OCI-LY7 (cell line): ENCODE measurements at regions not wholly inside any gene's neighbourhood (a gene's known extent, or its start where the extent isn't known, plus 50 kb on each side); places are given as distances from the start of the nearest gene placed in this dataset.

Experiments
- BruUV-seq: library from RNA; stranded (reverse); fragments of 400-500 nt; replicated peaks from 2 replicates; lab custom pipeline; 2021; lab: Mats Ljungman, UMichigan
- CTCF ChIA-PET: fragments of 300-600 bp; sonication (Branson Sonifier 250); formaldehyde crosslinking; loops from one replicate; lab custom pipeline; 2022; ENCODE audit warnings: antibody characterized with exemption; ENCODE audit not compliant: unreplicated experiment; lab: Charles Lee
- POLR2A ChIA-PET: fragments of 300-600 bp; sonication (Branson Sonifier 250); formaldehyde crosslinking; loops from one replicate; lab custom pipeline; 2022; ENCODE audit warnings: antibody characterized with exemption; lab: Charles Lee
- DNase-seq: peaks from one replicate; pipeline ENCODE4 v3.0.0-alpha.2; 2015; ENCODE audit warnings: low spot score
- H2AFZ ChIP-seq: fragments of 200-600 bp; sonication (generic), shearing (Covaris generic); 2 replicates; pipeline ENCODE4 v1.6.1; 2014; ENCODE audit warnings: mild to moderate bottlenecking, antibody characterized with exemption, low read length, moderate library complexity
- H3K27ac ChIP-seq: fragments of 200-600 bp; sonication (generic); 2 replicates; pipeline ENCODE4 v1.5.1; 2014; ENCODE audit warnings: mixed run types, low read depth, mild to moderate bottlenecking, moderate library complexity, low read length, inconsistent platforms; ENCODE audit not compliant: poor library complexity, severe bottlenecking
- H3K36me3 ChIP-seq: fragments of 200-600 bp; sonication (generic); 2 replicates; pipeline ENCODE4 v1.6.1; 2014; ENCODE audit warnings: mild to moderate bottlenecking, antibody characterized with exemption, low read length, moderate library complexity, mixed read lengths; ENCODE audit not compliant: insufficient read depth
- H3K4me1 ChIP-seq: fragments of 200-600 bp; sonication (generic); 2 replicates; pipeline ENCODE4 v1.5.1; 2014; ENCODE audit warnings: mild to moderate bottlenecking, low read length; ENCODE audit not compliant: insufficient read depth, poor library complexity, severe bottlenecking
- H3K4me2 ChIP-seq: fragments of 200-600 bp; sonication (generic); 2 replicates; pipeline ENCODE4 v1.6.1; 2014; ENCODE audit warnings: mild to moderate bottlenecking, low read length
- H3K4me3 ChIP-seq: fragments of 200-600 bp; sonication (generic); 2 replicates; pipeline ENCODE4 v1.5.1; 2014; ENCODE audit warnings: mild to moderate bottlenecking, low read depth, low read length; ENCODE audit not compliant: poor library complexity, severe bottlenecking
- H3K79me2 ChIP-seq: fragments of 200-600 bp; sonication (generic); 2 replicates; pipeline ENCODE4 v1.6.1; 2016; ENCODE audit warnings: low read depth, mild to moderate bottlenecking, low read length, moderate library complexity, mixed read lengths; ENCODE audit not compliant: insufficient read depth
- H3K9me2 ChIP-seq: fragments of 200-600 bp; sonication (generic); 2 replicates; pipeline ENCODE4 v1.6.1; 2016; ENCODE audit warnings: mild to moderate bottlenecking, low read length, mixed read lengths; ENCODE audit not compliant: insufficient read depth
- H3K9me3 ChIP-seq: fragments of 200-600 bp; sonication (generic); 2 replicates; pipeline ENCODE4 v1.6.1; 2014; ENCODE audit warnings: mild to moderate bottlenecking, mixed run types, low read length, mixed read lengths
- H4K20me1 ChIP-seq: fragments of 200-600 bp; sonication (generic); 2 replicates; pipeline ENCODE4 v1.6.1; 2014; ENCODE audit warnings: mild to moderate bottlenecking, antibody characterized with exemption, low read length, moderate library complexity, mixed read lengths; ENCODE audit not compliant: insufficient read depth
- CTCF ChIP-seq: fragments of 200-600 bp; sonication (generic); conservative IDR thresholded peaks from 2 replicates; pipeline ENCODE4 v1.5.1; 2014; ENCODE audit warnings: mild to moderate bottlenecking, antibody characterized with exemption, low read length, moderate library complexity, mixed read lengths
- EZH2phosphoT487 ChIP-seq: fragments of 200-600 bp; sonication (generic); IDR thresholded peaks from 2 replicates; pipeline ENCODE4 v1.6.1; 2018; ENCODE audit warnings: low read depth, borderline replicate concordance, mild to moderate bottlenecking, mixed run types, antibody characterized with exemption, low read length, moderate library complexity, mixed read lengths
- intact Hi-C: fragments of 100-400 bp; cut with micrococcal nuclease; formaldehyde crosslinking; loops from one replicate; pipeline ENCODE4 v1.10.0; 2022; ENCODE audit not compliant: unreplicated experiment

GRCh38 chr7:34365611-34366010, 292.4 kb upstream of the NPSR1 start:
- H3K4me1 ChIP-seq = no peaks in the 10 kb centered on the region

GRCh38 chr7:34371922-34372321, 286.1 kb upstream of the NPSR1 start:
- no peaks in the 10 kb centered on the region for H3K4me1 ChIP-seq
- no peak overlapping the region for H2AFZ ChIP-seq
- ChIA-PET POLR2A (no interaction called here), CTCF (no interaction called here)
- no peak overlapping the region for H3K4me2 ChIP-seq
- no peak for TF ChIP-seq EZH2phosphoT487
- TF ChIP-seq CTCF = no peak
- no peaks in the 10 kb centered on the region for H3K9me3 ChIP-seq
- H4K20me1 ChIP-seq = no peaks in the 10 kb centered on the region
- H3K4me3 ChIP-seq = no peak overlapping the region
- no peaks in the 10 kb centered on the region for H3K79me2 ChIP-seq
- BruUV-seq = no TSS peak
- H3K9me2 ChIP-seq = no peaks in the 10 kb centered on the region
- H3K27ac ChIP-seq = no peak overlapping the region
- no peak for DNase-seq
- H3K36me3 ChIP-seq = no peaks in the 10 kb centered on the region
- intact Hi-C loops = no loop called here

More at GRCh38 chr7:34365611-34366010, 292.4 kb upstream of the NPSR1 start:
- ChIA-PET CTCF (no interaction called here), POLR2A (interaction anchor here (0.6 kb wide), 1 partner anchor 273 kb away, joined by 4 read pairs; no protein-coding TSS in a partner anchor)
- H3K4me2 ChIP-seq = no peak overlapping the region
- no peak overlapping the region for H3K4me3 ChIP-seq
- TF ChIP-seq CTCF = no peak
- no peak for TF ChIP-seq EZH2phosphoT487
- H3K27ac ChIP-seq = no peak overlapping the region
- no peak for DNase-seq
- no peaks in the 10 kb centered on the region for H4K20me1 ChIP-seq
- intact Hi-C loops = no loop called here
- no peaks in the 10 kb centered on the region for H3K36me3 ChIP-seq
- no TSS peak for BruUV-seq
- H3K9me2 ChIP-seq = no peaks in the 10 kb centered on the region
- H3K79me2 ChIP-seq = no peaks in the 10 kb centered on the region
- no peak overlapping the region for H2AFZ ChIP-seq
- H3K9me3 ChIP-seq = no peaks in the 10 kb centered on the region

GRCh38 chr7:34373940-34374339, 284.1 kb upstream of the NPSR1 start:
- no peaks in the 10 kb centered on the region for H3K79me2 ChIP-seq
- H3K4me1 ChIP-seq = no peaks in the 10 kb centered on the region
- no peak overlapping the region for H3K4me3 ChIP-seq
- intact Hi-C loops = no loop called here
- BruUV-seq = no TSS peak
- CTCF ChIA-PET = no interaction called here
- POLR2A ChIA-PET = no interaction called here
- no peak for DNase-seq
- H3K4me2 ChIP-seq = no peak overlapping the region
- no peak overlapping the region for H3K27ac ChIP-seq
- H3K9me3 ChIP-seq = no peaks in the 10 kb centered on the region
- TF ChIP-seq EZH2phosphoT487 (no peak), CTCF (no peak)
- no peaks in the 10 kb centered on the region for H4K20me1 ChIP-seq
- no peaks in the 10 kb centered on the region for H3K36me3 ChIP-seq
- H3K9me2 ChIP-seq = no peaks in the 10 kb centered on the region
- H2AFZ ChIP-seq = no peak overlapping the region
